Activated CD4-positive, alpha-beta T cell treated with anti-CD3 and anti-CD28 coated beads, Interleukin-2, amount 50 U/mL, for 16 hours (primary cell): ENCODE measurements at regions not wholly inside any gene's neighbourhood (a gene's known extent, or its start where the extent isn't known, plus 50 kb on each side); places are given as distances from the start of the nearest gene placed in this dataset.
"Not testable (repeated sequence)": the region's sequence is repeated elsewhere in the genome, so short reads cannot be mapped to it uniquely, and the experiment has no call there.

Source experiments
- DNase-seq: peaks from one replicate; pipeline ENCODE4 v3.0.0-alpha.2; 2020

- DNase-seq = no peak
Observed at GRCh38 chr10:30730306-30730705, 100.8 kb upstream of the LYZL2 start.

DNA sequence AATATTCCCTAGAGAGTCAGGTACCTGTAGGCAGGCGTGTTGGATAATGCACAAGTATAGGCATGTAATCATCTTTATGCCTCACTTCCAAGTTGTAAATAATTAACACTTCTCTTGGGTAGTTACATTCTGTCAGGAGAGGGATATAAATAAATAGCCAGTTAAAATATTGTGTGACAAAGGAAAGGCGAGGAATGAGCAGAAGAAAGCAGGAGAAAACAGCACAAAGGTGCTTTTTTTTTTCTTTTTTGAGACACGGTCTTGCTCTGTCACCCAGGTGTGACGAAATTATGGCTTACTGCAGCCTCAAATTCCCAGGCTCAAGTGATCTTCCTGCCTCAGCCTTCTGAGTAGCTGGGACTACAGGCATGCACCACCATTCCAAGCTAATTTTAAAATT lies 99.2 kb upstream of the LYZL2 start:
- DNase-seq = no peak

DNA sequence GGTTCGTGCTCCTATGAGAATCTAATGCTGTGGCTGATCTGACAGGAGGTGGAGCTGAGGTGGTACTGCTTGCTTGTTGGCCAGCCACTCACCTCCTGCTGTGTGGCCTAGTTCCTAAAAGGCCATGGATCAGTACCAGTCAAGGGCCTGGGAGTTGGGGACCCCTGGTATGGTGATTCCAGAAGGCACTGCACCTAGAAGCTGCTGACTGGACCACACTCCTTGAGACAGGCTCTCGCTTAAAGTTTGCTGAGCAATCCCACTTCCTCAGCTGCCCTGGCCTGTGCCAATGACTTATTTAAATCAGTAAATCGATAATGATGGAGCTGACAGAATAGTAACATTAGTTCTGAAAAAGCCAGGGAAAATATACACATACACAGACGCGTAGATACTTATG lies 98.6 kb upstream of the LYZL2 start:
- DNase-seq = no peak

GRCh38 chr10:30727524-30727923 lies 98.0 kb upstream of the LYZL2 start:
- DNase-seq = no peak

DNA sequence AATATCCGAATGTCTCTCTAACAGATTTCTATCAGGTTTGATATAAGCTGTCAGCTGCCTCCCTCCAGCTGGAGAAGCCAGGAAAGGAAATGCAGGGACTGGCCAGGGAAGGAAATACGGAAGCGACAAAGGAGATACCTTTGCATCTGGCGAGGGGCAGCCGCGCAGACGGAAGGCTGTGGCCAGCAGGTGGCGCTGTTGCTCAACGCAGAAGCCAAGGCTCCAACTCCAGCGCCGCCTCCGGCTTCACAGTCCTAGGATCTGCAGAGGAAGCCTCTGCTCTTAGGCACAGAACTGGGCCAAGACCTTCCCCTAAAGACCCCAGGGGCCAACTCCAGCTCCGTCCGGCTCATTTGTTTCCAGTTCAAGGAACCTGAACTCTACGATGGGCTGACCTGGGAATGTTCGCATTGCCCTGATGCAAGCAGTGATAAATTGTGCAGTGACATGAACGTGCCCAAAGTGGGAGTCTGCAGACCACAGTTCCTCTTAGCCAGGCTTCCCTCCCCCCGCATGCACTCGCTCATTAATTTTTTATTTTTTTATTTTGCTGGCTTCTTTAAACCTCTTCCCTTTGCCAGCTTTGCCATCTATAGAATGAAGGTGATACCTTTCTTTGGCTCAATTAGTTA lies 97.3 kb upstream of the LYZL2 start:
- DNase-seq = peak; percentile 87

DNA sequence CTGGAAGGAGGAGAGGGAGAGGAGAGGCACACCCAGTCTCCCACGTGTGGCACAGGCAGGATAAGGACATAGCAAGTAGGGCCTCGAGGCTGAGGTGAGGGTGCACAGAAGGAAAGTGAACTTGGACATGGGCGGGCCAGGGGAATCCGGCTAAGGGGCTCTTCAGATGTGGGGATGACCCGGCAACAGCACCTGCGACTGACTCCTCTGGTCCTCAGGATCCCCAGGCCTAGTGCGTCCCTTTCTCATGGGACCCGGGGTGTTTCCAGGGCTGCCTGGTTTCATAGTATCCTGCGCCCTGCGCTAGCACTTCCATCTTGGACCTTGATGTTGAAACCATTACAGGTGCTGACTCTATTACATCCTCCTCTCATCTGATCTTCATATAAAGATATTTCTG lies 96.1 kb upstream of the LYZL2 start:
- no peak for DNase-seq

DNA sequence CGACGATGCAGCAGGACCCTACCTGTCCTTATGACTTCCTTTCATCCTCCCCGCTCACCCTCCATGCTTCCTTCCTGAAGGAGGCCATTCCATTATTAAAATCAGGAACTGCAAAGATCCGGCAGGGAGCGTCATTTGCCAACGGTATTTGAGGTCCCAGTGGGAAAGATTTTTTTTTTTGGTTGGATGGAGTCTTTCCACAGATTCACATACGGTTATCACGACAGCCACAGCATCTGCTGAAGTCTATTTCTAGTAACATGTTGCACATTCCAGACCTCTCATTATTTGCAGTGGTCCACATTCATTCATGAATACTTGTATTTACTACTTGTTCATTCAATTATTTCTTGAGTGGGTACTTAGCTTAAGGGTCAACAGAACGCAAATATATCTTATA lies 94.7 kb upstream of the LYZL2 start:
- no peak for DNase-seq

DNA sequence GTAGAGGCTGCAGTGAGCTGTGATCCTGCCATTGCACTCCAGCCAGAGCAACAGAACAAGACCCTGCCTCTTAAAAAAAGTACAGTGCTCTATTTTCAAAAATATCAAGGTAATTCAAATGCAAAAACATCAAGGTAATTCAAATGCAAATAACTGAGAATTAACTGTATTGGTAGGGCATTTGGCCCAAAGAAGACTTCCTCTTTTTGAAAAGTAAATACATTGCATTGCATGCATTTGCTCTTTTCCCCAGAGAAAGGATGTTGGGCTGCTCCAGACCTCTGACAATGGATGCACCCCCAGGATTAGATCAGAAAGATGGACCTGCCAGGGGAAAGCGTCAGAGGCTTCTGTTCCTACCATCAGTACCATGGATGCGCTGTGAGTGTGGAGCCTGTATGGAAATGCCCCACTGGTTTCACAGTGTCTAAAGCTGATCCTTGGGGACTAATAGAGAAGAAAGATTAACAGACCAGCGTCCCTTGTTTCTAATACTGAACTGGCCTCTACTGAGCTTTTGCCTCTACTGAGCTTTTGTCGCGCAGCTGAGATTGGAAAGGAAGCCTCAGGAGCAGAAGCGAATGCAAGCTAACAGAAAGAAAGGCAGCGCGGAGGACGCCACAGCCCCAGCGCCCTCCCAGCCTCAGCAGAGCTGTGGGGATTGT lies 93.5 kb upstream of the LYZL2 start:
- no peak for DNase-seq

- no peak for DNase-seq
Observed at GRCh38 chr10:30719832-30720231, 90.3 kb upstream of the LYZL2 start.

DNA sequence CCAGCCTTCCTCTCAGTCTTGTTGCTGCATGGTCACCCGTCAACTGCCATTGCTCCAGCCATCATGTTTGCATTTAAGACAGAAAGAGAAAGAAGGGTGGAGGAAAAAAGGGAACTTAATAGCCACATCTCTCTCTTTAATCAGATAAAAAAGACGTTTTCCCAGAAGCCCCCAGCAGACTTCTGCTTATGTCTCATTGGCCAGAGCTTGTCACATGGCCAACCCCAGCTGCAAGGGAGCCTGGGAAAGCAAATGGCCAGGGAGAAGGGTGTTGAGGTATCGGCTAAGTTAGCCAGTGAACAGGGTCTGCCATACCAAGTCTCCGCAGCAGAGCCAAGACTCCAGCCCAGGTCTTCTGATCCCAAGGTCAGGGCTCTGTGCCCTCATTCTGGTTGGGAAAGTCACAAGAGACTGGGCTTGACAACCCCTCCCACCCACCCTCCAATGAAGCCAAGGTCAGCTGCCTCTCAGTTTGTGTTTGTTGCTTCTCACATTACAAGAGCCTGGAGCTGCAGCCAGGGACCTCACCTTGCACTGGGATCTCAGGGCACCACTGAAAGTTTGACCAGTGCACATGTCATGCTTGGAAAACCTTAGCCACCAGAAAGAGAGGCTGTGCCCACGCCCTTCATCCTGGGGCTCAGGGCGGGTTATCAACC lies 80.3 kb upstream of the LYZL2 start:
- DNase-seq = no peak

DNA sequence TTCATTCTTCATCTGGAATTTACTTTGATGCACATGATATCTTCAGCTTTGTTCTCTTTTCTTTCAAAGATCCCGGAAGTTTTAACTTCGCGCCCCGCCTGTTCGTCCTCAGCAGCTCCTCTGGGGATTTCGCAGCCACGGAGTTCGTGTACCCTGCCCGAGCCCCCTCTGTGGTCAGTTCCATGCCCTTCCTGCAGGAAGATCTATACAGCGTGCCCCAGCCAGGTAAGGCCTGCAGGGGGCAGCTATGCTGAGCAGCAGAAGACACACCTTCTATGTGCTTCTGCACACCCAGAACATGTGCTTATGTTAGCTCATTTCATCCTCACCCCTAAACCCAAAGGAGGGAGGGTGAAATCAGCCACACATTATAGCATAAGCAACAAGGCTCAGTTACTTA lies 79.7 kb upstream of the LYZL2 start:
- no peak for DNase-seq

DNA sequence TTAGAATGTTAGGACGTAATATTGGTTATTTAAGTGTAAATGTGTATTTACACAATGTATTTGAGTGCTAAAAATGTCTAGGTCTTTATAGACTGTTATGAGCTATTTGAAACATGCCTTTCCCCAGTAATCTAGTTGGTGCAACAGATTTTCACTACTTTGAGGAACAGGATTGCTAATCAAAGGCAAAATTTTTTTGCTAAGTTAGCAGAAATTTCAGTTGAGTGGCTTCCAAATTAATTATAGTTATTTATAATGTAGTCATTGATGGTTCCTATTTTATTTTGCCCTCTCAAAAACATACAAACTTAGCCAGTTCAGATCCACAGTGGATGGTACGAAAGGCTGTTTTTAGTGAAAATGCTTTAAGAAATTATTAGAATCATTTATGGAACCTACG lies 78.7 kb upstream of the LYZL2 start:
- DNase-seq = no peak

DNA sequence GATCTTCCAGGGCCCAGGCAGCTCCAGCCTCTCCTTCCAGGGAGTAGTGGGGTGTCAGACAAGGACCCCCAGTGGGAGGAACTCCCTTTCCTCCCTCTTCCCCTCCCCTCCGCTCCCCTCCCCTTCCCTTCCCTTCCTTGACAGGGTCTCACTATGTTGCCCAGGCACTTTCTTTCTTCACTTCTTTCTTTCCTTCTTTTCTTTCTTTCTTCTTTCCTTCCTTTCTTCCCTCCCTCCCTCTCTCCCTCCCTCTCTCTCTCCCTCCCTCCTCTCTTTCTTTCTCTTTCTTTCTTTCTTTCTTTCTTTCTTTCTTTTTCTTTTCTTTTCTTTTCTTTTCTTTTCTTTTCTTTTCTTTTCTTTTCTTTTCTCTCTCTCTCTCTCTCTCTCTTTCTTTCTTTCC lies 76.6 kb upstream of the LYZL2 start:
- DNase-seq = not testable (repeated sequence)

DNA sequence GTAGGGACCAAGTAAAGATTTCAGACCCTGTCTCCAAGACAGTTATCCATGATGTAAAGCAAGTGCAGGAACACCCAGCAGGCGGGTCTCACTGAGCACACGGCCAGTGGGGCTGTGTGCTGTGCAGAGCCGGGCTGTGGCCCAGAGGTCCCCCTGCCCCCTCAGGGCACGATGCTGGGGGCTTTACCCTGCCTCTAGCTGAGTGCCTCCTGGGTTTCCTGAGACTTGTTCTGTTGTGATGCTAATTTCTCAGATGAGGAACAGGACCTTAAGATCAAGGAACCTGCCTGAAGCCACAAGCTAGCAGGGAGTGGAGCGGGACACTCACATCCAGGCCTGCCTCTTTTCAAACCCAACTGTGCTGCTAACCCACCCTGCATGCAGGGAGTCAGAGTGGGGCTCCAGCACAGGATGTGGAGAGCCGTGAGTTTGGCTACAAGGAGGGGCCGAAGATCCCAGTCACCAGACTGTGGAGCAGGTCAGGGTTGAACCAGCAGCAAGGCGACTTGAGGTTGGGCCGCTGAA lies 76.1 kb upstream of the LYZL2 start:
- DNase-seq = no peak

DNA sequence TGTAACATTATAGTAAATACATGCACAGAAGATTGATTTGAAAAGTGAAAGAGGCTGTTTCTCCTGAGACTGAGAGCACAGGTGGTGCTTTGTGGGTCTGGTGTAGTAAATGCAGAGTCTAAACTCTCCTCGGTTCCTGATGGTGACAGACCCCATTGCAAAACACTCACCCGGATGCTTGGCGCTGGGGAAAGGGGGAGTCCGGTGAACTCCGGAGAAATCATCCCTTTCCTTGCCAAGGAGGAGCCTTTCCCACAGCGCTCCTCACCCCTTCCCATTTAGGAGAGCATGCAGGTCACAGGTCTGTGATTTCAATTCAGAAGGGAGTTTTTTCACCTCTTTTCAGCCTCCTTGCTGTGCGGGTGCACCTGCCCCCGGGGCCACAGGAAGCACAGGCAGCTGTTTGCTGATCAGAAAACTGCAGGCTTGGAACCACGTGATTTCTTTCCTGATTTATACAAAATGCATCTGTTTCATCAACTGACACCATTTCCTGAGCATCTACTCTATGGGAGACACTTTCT lies 75.6 kb upstream of the LYZL2 start:
- peak; percentile 71 for DNase-seq

DNA sequence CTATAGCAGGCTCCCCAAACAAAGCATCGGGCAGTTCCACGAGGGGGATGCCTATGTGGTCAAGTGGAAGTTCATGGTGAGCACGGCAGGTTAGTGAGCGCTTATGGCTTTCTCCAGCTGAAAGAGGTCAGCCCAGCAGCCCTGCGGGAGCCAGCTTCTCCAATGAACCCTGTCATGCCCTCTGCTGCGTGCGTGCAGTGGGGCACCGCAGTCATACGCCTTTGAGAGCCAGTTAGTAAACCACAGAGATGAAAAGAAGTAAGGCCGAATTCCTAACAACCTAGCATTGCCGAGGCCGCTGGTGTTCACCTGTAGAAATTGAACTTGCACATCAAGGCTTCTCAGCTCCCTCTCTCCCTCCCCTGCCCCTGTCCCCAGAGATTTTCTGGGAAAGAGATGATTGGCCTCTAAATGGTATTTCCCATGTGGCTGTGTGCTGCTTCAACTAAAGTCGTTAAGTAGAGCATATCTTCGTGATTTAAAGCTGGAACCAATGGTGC lies 75.1 kb upstream of the LYZL2 start:
- peak; percentile 69 for DNase-seq

DNA sequence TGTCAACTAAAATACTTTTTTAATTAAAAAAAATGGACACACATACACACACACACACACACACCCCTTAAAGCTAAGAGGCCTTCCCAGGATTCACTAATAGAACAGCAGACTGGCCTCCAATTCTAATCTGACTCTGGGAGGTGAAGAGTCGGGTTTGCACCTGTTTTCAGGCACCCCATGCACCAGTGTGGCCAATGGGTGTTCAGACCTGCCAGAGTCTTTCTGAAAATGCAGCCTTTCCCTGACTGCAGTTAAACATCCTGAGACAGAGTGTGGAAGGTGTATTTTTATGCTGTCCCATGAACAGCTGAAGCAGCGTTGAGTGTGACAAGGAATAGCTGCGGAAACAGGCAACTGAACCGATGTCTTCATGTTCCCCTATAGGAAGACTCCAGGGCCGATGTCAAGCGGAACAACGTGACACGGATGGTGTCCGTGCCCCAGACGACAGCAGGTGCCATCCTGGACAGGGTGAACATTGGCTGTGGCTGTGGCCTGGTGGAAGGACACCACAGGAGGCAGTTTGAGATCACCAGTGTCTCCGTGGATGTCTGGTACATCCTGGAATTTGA lies 74.6 kb upstream of the LYZL2 start:
- DNase-seq = no peak

- DNase-seq = not testable (repeated sequence)
Observed at GRCh38 chr10:30703446-30703845, 73.9 kb upstream of the LYZL2 start.

DNA sequence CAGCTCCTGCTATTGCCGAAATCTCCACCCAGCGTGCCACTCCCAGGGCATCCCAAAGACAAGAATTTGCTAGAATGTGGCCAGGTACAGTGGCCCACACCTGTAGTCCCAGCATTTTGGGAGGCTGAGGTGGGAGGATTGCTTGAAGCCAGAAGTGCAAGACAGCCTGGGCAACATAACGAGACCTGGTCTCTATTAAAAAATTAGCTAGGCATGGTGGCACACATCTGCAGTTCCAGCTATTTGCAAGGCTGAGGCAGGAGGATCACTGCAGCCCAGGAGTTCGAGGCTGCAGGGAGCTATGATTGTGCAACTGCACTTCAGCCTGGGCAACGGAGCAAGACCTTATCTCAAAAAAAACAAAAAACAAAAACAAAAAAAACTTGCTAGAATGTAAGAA lies 73.3 kb upstream of the LYZL2 start:
- DNase-seq = no peak

GRCh38 chr10:30701451-30702173 lies 72.1 kb upstream of the LYZL2 start:
- DNase-seq = peak; percentile 94

- DNase-seq = no peak
Observed at GRCh38 chr10:30697806-30698205, 68.3 kb upstream of the LYZL2 start.

DNA sequence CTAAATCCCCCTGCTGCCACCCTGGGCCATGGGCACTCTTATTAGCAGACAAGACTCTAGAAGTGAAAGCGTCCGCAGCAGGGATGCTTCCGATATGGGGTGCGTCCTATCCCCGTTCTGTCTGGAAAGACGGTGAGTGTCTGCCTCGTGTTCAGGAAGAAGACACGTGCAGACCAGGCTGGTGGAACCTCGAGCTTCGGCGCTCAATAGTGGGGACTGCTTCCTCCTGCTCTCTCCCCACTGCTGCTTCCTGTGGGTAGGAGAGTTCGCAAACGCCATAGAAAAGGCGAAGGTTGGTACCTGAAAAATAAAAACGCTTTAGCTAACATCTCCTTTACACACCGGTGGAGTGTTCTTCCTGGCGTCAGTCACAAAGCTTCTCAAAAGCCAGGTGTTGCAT lies 67.7 kb upstream of the LYZL2 start:
- not testable (repeated sequence) for DNase-seq
